Breast epithelium (tissue), 4 donors: ENCODE measurements at regions not wholly inside any gene's neighbourhood (a gene's known extent, or its start where the extent isn't known, plus 50 kb on each side); places are given as distances from the start of the nearest gene placed in this dataset.
"Not testable (repeated sequence)": the region's sequence is repeated elsewhere in the genome, so short reads cannot be mapped to it uniquely, and the experiment has no call there.

ENCODE experiments used
- DNase-seq, 2 donors: peaks; one replicate each; pipeline ENCODE4 v3.0.0-alpha.2; 2019; ENCODE audit warnings: low spot score in 2 of 2
- H3K27ac ChIP-seq, 2 donors: fragments of 200-600 bp; sonication (generic) in 1 of 2; one replicate each; pipeline ENCODE4 v1.5.1; 2016 to 2019; ENCODE audit warnings: mild to moderate bottlenecking in 1 of 2
- H3K27me3 ChIP-seq, 2 donors: fragments of 200-600 bp; sonication (generic) in 1 of 2; one replicate each; pipeline versions ENCODE4 v1.5.1 to v1.6.0; 2017 to 2019; ENCODE audit warnings: control low read depth in 1 of 2, mild to moderate bottlenecking in 1 of 2
- H3K36me3 ChIP-seq: fragments of 200-600 bp; one replicate; pipeline ENCODE4 v1.5.1; 2019
- H3K4me1 ChIP-seq, 2 donors: fragments of 200-600 bp; sonication (generic); one replicate each; pipeline ENCODE4 v1.5.1; 2016 to 2019; ENCODE audit warnings: control low read depth in 1 of 2
- H3K4me3 ChIP-seq, 3 donors: fragments of 200-600 bp; sonication (generic); 1 replicate in 2 of 3; 2 replicates in 1 of 3; pipeline ENCODE4 v1.5.1; 2016 to 2019; ENCODE audit warnings: mild to moderate bottlenecking in 3 of 3, moderate library complexity in 2 of 3
- H3K9me3 ChIP-seq, 2 donors: fragments of 200-600 bp; sonication (generic) in 1 of 2; one replicate each; pipeline ENCODE4 v1.5.1; 2016 to 2019; ENCODE audit warnings: control low read depth in 1 of 2
- CTCF ChIP-seq, 3 donors: fragments of 450-650 bp; IDR thresholded peaks; one replicate each; pipeline ENCODE4 v1.5.1; 2016 to 2017; ENCODE audit warnings: antibody characterized with exemption in 3 of 3, mild to moderate bottlenecking in 3 of 3, moderate library complexity in 3 of 3
- POLR2A ChIP-seq: fragments of 450-650 bp; IDR thresholded peaks from one replicate; pipeline ENCODE4 v1.6.1; 2016; ENCODE audit warnings: antibody characterized with exemption, mild to moderate bottlenecking, moderate library complexity
- POLR2AphosphoS5 ChIP-seq, 3 donors: sonication (generic); formaldehyde crosslinking; IDR thresholded peaks; one replicate each; pipeline ENCODE4 v1.6.1; 2017; ENCODE audit warnings: antibody characterized with exemption in 3 of 3
- intact Hi-C: fragments of 100-400 bp; cut with DNase I; formaldehyde crosslinking; loops from one replicate; pipeline ENCODE4 v1.15.1; 2023; ENCODE audit warnings: low total_unique reads

DNA sequence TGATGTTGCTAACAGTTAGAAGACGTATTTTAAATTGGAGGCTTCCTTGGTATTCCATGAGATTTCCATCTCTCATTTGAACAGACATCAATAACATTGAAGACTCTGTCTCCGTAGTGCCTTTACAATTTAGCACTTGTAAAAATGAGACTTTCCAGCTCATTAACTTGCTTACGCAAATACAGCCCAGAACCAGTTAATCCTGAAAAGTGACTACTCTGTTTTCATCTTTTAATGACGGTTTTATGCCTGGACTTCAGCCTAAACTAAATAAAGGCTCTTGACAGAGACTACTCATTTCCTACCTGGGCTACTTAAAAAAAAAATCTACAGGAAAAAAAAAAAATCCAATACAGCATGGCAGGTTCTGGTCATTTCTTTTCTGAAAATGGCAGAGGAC is 148.6 kb downstream of the LRATD1 start:
- Histone ChIP-seq H3K36me3 (no peaks in the 10 kb centered on the region), H3K4me1 (no peaks in the 10 kb centered on the region), H3K4me3 (no peak overlapping the region), H3K27me3 (no peaks in the 10 kb centered on the region), H3K27ac (no peak overlapping the region), H3K9me3 (no peaks in the 10 kb centered on the region)
- intact Hi-C loops, result no loop called here
- TF ChIP-seq CTCF (IDR thresholded peaks at IDR 0.05) (no peak), POLR2AphosphoS5 (IDR thresholded peaks at IDR 0.05) (no peak), POLR2A (no peak)
- DNase-seq, result no peak

DNA sequence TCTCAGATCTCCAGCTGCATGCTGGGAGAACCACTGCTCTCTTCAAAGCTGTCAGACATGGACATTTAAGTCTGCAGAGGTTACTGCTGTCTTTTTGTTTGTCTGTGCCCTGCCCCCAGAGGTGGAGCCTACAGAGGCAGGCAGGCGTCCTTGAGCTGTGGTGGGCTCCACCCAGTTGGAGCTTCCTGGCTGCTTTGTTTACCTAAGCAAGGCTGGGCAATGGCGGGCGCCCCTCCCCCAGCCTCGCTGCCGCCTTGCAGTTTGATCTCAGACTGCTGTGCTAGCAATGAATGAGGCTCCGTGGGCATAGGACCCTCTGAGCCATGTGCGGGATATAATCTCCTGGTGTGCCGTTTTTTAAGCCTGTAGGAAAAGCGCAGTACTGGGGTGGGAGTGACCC is 156.3 kb downstream of the LRATD1 start:
- DNase-seq, H3K9me3 ChIP-seq, H3K36me3 ChIP-seq, H3K4me3 ChIP-seq, H3K27me3 ChIP-seq, H3K27ac ChIP-seq, H3K4me1 ChIP-seq: not testable (repeated sequence)
- intact Hi-C loops, result loop anchor here (2.0 kb wide), 1 partner anchor 40 kb away; no protein-coding TSS in a partner anchor

- no peaks in the 10 kb centered on the region for H3K9me3 ChIP-seq
- no peak overlapping the region for H3K4me3 ChIP-seq
- H3K27ac ChIP-seq, result no peak overlapping the region
- no peaks in the 10 kb centered on the region for H3K4me1 ChIP-seq
- H3K27me3 ChIP-seq, result no peaks in the 10 kb centered on the region
- DNase-seq, result no peak
- no peaks in the 10 kb centered on the region for H3K36me3 ChIP-seq
- TF ChIP-seq POLR2A, result no peak
- no peak for TF ChIP-seq CTCF (IDR thresholded peaks at IDR 0.05)
- no peak for TF ChIP-seq POLR2AphosphoS5 (IDR thresholded peaks at IDR 0.05)
- intact Hi-C loops, result no loop called here
Measured at GRCh38 chr2:14790041-14790640, 157.6 kb downstream of the LRATD1 start.

GRCh38 chr2:14803994-14804393 is 171.5 kb downstream of the LRATD1 start:
- Histone ChIP-seq H3K27ac (no peak overlapping the region), H3K4me3 (no peak overlapping the region), H3K36me3 (no peaks in the 10 kb centered on the region), H3K4me1 (no peaks in the 10 kb centered on the region), H3K9me3 (peaks cover 0 to 11% of the 10 kb centered on the region in 2 donors), H3K27me3 (no peaks in the 10 kb centered on the region)
- no peak for DNase-seq
- intact Hi-C loops, result no loop called here
- TF ChIP-seq POLR2A, result no peak
- TF ChIP-seq CTCF (IDR thresholded peaks at IDR 0.05), result no peak
- TF ChIP-seq POLR2AphosphoS5 (IDR thresholded peaks at IDR 0.05), result no peak

GRCh38 chr2:14804902-14805301 is 172.4 kb downstream of the LRATD1 start:
- H3K27ac ChIP-seq, result no peak overlapping the region
- DNase-seq, result no peak
- H3K4me1 ChIP-seq, result no peaks in the 10 kb centered on the region
- H3K9me3 ChIP-seq, result peaks cover 0 to 9% of the 10 kb centered on the region in 2 donors
- intact Hi-C loops, result no loop called here
- TF ChIP-seq POLR2A (no peak), CTCF (IDR thresholded peaks at IDR 0.05) (no peak), POLR2AphosphoS5 (IDR thresholded peaks at IDR 0.05) (no peak)
- no peaks in the 10 kb centered on the region for H3K27me3 ChIP-seq
- H3K4me3 ChIP-seq, result no peak overlapping the region
- H3K36me3 ChIP-seq, result no peaks in the 10 kb centered on the region

GRCh38 chr2:14806613-14807012 is 174.1 kb downstream of the LRATD1 start:
- TF ChIP-seq CTCF (IDR thresholded peaks at IDR 0.05) (no peak), POLR2A (no peak), POLR2AphosphoS5 (IDR thresholded peaks at IDR 0.05) (no peak)
- no peak for DNase-seq
- no peaks in the 10 kb centered on the region for H3K9me3 ChIP-seq

More at GRCh38 chr2:14806613-14807012, 174.1 kb downstream of the LRATD1 start:
- Histone ChIP-seq H3K4me3 (no peak overlapping the region), H3K27me3 (no peaks in the 10 kb centered on the region), H3K4me1 (no peaks in the 10 kb centered on the region), H3K27ac (no peak overlapping the region), H3K36me3 (no peaks in the 10 kb centered on the region)
- intact Hi-C loops, result no loop called here
